ENCODE measurements at regions not wholly inside any gene's neighbourhood (a gene's known extent, or its start where the extent isn't known, plus 50 kb on each side); places are given as distances from the start of the nearest gene placed in this dataset.

DNA sequence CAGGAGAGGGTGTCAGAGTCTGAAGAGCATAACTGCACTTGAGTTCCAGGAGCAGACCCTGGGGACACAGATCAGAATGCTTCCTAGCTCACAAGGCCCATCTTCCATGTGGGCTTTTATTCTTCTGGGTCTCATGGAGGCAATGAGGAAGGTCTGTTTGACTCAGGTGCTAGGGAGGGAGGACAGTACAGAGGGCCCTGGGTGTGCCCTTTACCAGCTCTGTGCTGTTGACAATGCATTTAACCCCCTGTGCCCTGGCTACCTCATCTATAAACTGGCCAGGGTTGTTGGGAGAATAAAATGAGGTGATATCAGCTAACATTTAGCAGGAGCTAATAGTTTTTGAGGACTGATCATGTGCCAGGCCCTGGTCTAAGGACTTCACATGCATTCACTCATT is 318.0 kb downstream of the DMAC1 start:
- Histone ChIP-seq H3K27me3 (ENCODE audit: control insufficient read depth, insufficient read depth, low read length) (no peaks in the 10 kb centered on the region; the same call in 1 of the 2 replicates), H3K36me3 (ENCODE audit: control insufficient read depth, insufficient read depth, low read length) (no peaks in the 10 kb centered on the region), H3K4me3 (ENCODE audit: low read depth, low read length) (no peak overlapping the region)
- ChIA-PET CTCF (no interaction called here), POLR2A (no interaction called here)
- TF ChIP-seq, protein P1, sequence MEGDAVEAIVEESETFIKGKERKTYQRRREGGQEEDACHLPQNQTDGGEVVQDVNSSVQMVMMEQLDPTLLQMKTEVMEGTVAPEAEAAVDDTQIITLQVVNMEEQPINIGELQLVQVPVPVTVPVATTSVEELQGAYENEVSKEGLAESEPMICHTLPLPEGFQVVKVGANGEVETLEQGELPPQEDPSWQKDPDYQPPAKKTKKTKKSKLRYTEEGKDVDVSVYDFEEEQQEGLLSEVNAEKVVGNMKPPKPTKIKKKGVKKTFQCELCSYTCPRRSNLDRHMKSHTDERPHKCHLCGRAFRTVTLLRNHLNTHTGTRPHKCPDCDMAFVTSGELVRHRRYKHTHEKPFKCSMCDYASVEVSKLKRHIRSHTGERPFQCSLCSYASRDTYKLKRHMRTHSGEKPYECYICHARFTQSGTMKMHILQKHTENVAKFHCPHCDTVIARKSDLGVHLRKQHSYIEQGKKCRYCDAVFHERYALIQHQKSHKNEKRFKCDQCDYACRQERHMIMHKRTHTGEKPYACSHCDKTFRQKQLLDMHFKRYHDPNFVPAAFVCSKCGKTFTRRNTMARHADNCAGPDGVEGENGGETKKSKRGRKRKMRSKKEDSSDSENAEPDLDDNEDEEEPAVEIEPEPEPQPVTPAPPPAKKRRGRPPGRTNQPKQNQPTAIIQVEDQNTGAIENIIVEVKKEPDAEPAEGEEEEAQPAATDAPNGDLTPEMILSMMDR (IDR thresholded peaks at IDR 0.05; ENCODE audit: insufficient read depth, low read depth, low read length), result no peak
- no peak for DNase-seq (ENCODE audit: low read depth)

DNA sequence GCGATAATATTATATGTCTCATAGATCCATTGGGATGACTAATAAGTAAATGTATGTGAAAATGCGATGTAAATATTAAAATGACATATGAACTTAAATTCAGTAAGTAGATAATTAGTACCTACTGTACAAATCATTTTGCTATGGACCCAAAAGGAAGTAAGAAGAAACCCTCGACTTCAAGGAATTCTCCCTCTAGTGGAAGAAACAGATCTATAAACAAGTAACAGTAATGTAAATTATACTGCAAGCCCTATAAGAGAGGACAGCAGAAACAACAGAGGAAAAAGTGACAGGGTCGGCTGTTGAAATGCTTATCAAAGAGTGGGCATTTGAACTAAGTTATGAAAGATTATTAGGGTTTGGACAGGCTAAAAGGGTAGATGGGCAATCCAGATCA is 320.3 kb downstream of the DMAC1 start:
- ChIA-PET CTCF (interaction anchor here (0.7 to 0.8 kb wide), 2 partner anchors 10 to 87 kb away, joined by 3 to 4 read pairs; no protein-coding TSS in a partner anchor), POLR2A (no interaction called here)
- no peaks in the 10 kb centered on the region; the same call in 1 of the 2 replicates for H3K27me3 ChIP-seq (ENCODE audit: control insufficient read depth, insufficient read depth, low read length)
- H3K36me3 ChIP-seq (ENCODE audit: control insufficient read depth, insufficient read depth, low read length), result no peaks in the 10 kb centered on the region
- no peak overlapping the region for H3K4me3 ChIP-seq (ENCODE audit: low read depth, low read length)
- TF ChIP-seq, protein P1 (IDR thresholded peaks at IDR 0.05; ENCODE audit: insufficient read depth, low read depth, low read length), result no peak
- DNase-seq (ENCODE audit: low read depth), result no peak

DNA sequence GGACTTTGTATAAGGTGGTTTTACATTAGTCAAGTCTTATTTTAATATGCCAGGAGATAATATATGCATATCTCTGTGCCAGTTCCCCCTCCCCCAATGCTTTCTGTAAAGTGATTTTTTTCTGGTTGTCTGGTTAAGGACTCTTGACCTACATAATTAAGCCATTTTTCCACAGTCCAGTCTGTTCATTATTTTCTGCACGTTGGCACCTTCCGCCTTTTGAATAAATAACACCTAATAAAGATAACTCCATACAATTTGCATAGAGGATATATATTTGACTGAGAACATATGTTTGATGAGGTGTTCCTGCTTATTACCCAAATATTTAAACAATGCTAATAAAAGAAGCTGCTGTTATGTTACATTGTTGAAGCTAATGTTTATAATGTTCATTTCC is 320.9 kb downstream of the DMAC1 start:
- ChIA-PET POLR2A (no interaction called here), CTCF (interaction anchor here (0.6 to 0.8 kb wide), 3 partner anchors 9 to 1882 kb away, joined by 3 to 4 read pairs (median 3); no protein-coding TSS in a partner anchor)
- DNase-seq (ENCODE audit: low read depth), result no peak
- no peaks in the 10 kb centered on the region; the same call in 1 of the 2 replicates for H3K27me3 ChIP-seq (ENCODE audit: control insufficient read depth, insufficient read depth, low read length)
- TF ChIP-seq, protein P1 (IDR thresholded peaks at IDR 0.05; ENCODE audit: insufficient read depth, low read depth, low read length), result no peak
- H3K4me3 ChIP-seq (ENCODE audit: low read depth, low read length), result no peak overlapping the region
- no peaks in the 10 kb centered on the region for H3K36me3 ChIP-seq (ENCODE audit: control insufficient read depth, insufficient read depth, low read length)

DNA sequence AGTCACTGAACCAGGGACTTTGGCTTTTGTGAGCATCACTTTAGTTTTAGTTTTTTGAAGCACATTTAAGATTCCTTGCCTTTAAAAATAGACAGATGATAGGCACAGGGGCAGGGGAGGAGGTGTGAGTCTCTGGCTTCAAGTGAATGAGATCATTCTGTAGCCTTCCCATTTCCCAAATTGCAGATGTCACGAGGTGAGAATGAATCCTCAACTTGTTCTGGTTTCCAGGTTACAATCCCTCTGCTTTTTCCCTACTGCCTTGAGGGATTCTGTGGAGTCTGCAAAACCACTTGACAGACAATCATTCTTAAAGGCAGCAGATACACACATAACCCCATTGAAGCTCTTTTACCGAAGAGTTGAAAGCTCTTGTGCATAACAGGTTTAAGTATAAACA is 332.4 kb downstream of the DMAC1 start:
- Histone ChIP-seq H3K4me3 (ENCODE audit: low read depth, low read length) (no peak overlapping the region), H3K27me3 (ENCODE audit: control insufficient read depth, insufficient read depth, low read length) (no peaks in the 10 kb centered on the region; the same call in 1 of the 2 replicates), H3K36me3 (ENCODE audit: control insufficient read depth, insufficient read depth, low read length) (no peaks in the 10 kb centered on the region)
- ChIA-PET POLR2A (interaction anchor here (0.6 kb wide), 1 partner anchor 775 kb away, joined by 3 read pairs; no protein-coding TSS in a partner anchor), CTCF (no interaction called here)
- no peak for DNase-seq (ENCODE audit: low read depth)
- TF ChIP-seq, protein P1 (IDR thresholded peaks at IDR 0.05; ENCODE audit: insufficient read depth, low read depth, low read length), result no peak

DNA sequence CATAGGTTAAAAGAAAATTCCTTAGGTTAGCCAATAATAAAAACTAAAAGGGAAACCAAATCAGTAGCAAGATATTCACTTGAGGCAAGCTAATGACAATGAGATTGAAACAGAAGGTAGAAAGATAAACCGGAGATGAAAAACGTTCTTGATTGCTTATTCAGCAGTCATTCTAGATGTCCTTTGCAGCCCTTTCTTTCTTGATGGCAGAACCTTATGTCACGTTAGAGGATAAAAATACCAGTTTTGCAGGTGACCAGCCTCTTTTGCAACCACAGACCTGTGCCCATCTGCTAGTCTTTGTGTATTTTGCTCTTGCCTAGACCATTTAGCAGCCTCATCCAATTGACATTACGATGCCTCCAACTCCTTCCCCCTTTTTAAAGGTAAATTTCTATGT is 337.8 kb downstream of the DMAC1 start:
- DNase-seq (ENCODE audit: low read depth), result no peak
- TF ChIP-seq, protein P1 (IDR thresholded peaks at IDR 0.05; ENCODE audit: insufficient read depth, low read depth, low read length), result no peak
- Histone ChIP-seq H3K36me3 (ENCODE audit: control insufficient read depth, insufficient read depth, low read length) (no peaks in the 10 kb centered on the region), H3K4me3 (ENCODE audit: low read depth, low read length) (no peak overlapping the region), H3K27me3 (ENCODE audit: control insufficient read depth, insufficient read depth, low read length) (no peaks in the 10 kb centered on the region)
- POLR2A ChIA-PET, result no interaction called here
- CTCF ChIA-PET, result no interaction called here

Data from BJ (cell line).